ENCODE measurements at regions not wholly inside any gene's neighbourhood (a gene's known extent, or its start where the extent isn't known, plus 50 kb on each side); places are given as distances from the start of the nearest gene placed in this dataset.

GRCh38 chr1:38716229-38716628 lies 143.3 kb downstream of the RRAGC start:
- DNase-seq, result no peak

- DNase-seq, result peak; percentile 12
Observed at GRCh38 chr1:38715415-38715814, 144.2 kb downstream of the RRAGC start.

GRCh38 chr1:38712046-38712445 lies 147.5 kb downstream of the RRAGC start:
- DNase-seq, result no peak

GRCh38 chr1:38708701-38709258 lies 150.8 kb downstream of the RRAGC start:
- DNase-seq, result no peak

GRCh38 chr1:38701088-38701487 lies 158.5 kb downstream of the RRAGC start:
- no peak for DNase-seq

GRCh38 chr1:38700077-38700470 lies 159.5 kb downstream of the RRAGC start:
- DNase-seq, result no peak

- DNase-seq, result no peak
Observed at GRCh38 chr1:38699330-38700076, 160.1 kb downstream of the RRAGC start.

- DNase-seq, result no peak
Observed at GRCh38 chr1:38697387-38697786, 162.2 kb downstream of the RRAGC start.

- DNase-seq, result no peak
Observed at GRCh38 chr1:38696371-38696770, 163.2 kb downstream of the RRAGC start.

- peak; percentile 12 for DNase-seq
Observed at GRCh38 chr1:38693759-38694158, 165.8 kb downstream of the RRAGC start.

- DNase-seq, result peak; percentile 7
Observed at GRCh38 chr1:38693031-38693430, 166.5 kb downstream of the RRAGC start.

- DNase-seq, result peak; percentile 39
Observed at GRCh38 chr1:38690790-38691449, 168.7 kb downstream of the RRAGC start.

GRCh38 chr1:38686927-38687255 lies 172.7 kb downstream of the RRAGC start:
- DNase-seq, result no peak

- DNase-seq, result no peak
Observed at GRCh38 chr1:38686167-38686926, 173.2 kb downstream of the RRAGC start.

- DNase-seq, result no peak
Observed at GRCh38 chr1:38685388-38685787, 174.2 kb downstream of the RRAGC start.

- peak; percentile 60 for DNase-seq
Observed at GRCh38 chr1:38680801-38681510, 178.6 kb downstream of the RRAGC start.

- peak; percentile 40 for DNase-seq
Observed at GRCh38 chr1:38677756-38678155, 181.8 kb downstream of the RRAGC start.

- peak; percentile 22 for DNase-seq
Observed at GRCh38 chr1:38677311-38677710, 182.3 kb downstream of the RRAGC start.

- no peak for DNase-seq
Observed at GRCh38 chr1:38672692-38673091, 186.9 kb downstream of the RRAGC start.

GRCh38 chr1:38671221-38671620 lies 188.4 kb downstream of the RRAGC start:
- DNase-seq, result no peak

- DNase-seq, result no peak
Observed at GRCh38 chr1:38670544-38671122, 188.9 kb downstream of the RRAGC start.

- DNase-seq, result no peak
Observed at GRCh38 chr1:38667626-38668025, 191.9 kb downstream of the RRAGC start.

GRCh38 chr1:38662126-38662525 lies 197.4 kb downstream of the RRAGC start:
- peak; percentile 9 for DNase-seq
